GM06990 (cell line): ENCODE measurements at regions not wholly inside any gene's neighbourhood (a gene's known extent, or its start where the extent isn't known, plus 50 kb on each side); places are given as distances from the start of the nearest gene placed in this dataset.

ENCODE experiments used
- DNase-seq: peaks from one replicate; pipeline ENCODE4 v3.0.0-alpha.2; 2011; ENCODE audit not compliant: insufficient read length; ENCODE audit errors: extremely low read depth
- H3K27me3 ChIP-seq: replicated peaks from 2 replicates; pipeline ENCODE4 v1.6.0; 2011; ENCODE audit warnings: low read length; ENCODE audit not compliant: control insufficient read depth, insufficient read depth
- H3K36me3 ChIP-seq: 2 replicates; pipeline ENCODE4 v1.5.1; 2011; ENCODE audit warnings: low read length; ENCODE audit not compliant: control insufficient read depth, insufficient read depth
- H3K4me3 ChIP-seq: replicated peaks from 2 replicates; pipeline ENCODE4 v1.5.1; 2011; ENCODE audit warnings: low read depth, mild to moderate bottlenecking, control low read depth, low read length
- CTCF ChIP-seq: IDR thresholded peaks from 2 replicates; pipeline ENCODE4 v1.5.1; 2011; ENCODE audit warnings: low read length, control low read depth, mild to moderate bottlenecking, inconsistent platforms; ENCODE audit not compliant: insufficient read depth, poor library complexity, severe bottlenecking

- no peak for DNase-seq
- no peak overlapping the region for H3K4me3 ChIP-seq
- TF ChIP-seq CTCF, result no peak
- no peaks in the 10 kb centered on the region for H3K27me3 ChIP-seq
- no peaks in the 10 kb centered on the region for H3K36me3 ChIP-seq
Observed at GRCh38 chr2:103963146-103963725, 890.7 kb upstream of the POU3F3 start.

- no peak overlapping the region for H3K4me3 ChIP-seq
- H3K27me3 ChIP-seq, result no peaks in the 10 kb centered on the region
- H3K36me3 ChIP-seq, result no peaks in the 10 kb centered on the region
- no peak for DNase-seq
- TF ChIP-seq CTCF, result no peak
Observed at GRCh38 chr2:103977241-103977640, 876.7 kb upstream of the POU3F3 start.

- Histone ChIP-seq H3K36me3 (no peaks in the 10 kb centered on the region), H3K27me3 (no peaks in the 10 kb centered on the region), H3K4me3 (no peak overlapping the region)
- TF ChIP-seq CTCF, result no peak
- no peak for DNase-seq
Observed at GRCh38 chr2:103977668-103978067, 876.2 kb upstream of the POU3F3 start.

GRCh38 chr2:103980401-103980800 lies 873.5 kb upstream of the POU3F3 start:
- Histone ChIP-seq H3K36me3 (no peaks in the 10 kb centered on the region), H3K4me3 (no peak overlapping the region), H3K27me3 (no peaks in the 10 kb centered on the region)
- TF ChIP-seq CTCF, result no peak
- no peak for DNase-seq

- no peak for TF ChIP-seq CTCF
- H3K27me3 ChIP-seq, result no peaks in the 10 kb centered on the region
Observed at GRCh38 chr2:103982691-103983090, 871.2 kb upstream of the POU3F3 start.

GRCh38 chr2:103986001-103986400 lies 867.9 kb upstream of the POU3F3 start:
- DNase-seq, result no peak
- H3K36me3 ChIP-seq, result no peaks in the 10 kb centered on the region
- H3K4me3 ChIP-seq, result no peak overlapping the region
- no peaks in the 10 kb centered on the region for H3K27me3 ChIP-seq
- no peak for TF ChIP-seq CTCF

More at GRCh38 chr2:103982691-103983090, 871.2 kb upstream of the POU3F3 start:
- Histone ChIP-seq H3K4me3 (no peak overlapping the region), H3K36me3 (no peaks in the 10 kb centered on the region)
- no peak for DNase-seq
